ENCODE measurements at regions not wholly inside any gene's neighbourhood (a gene's known extent, or its start where the extent isn't known, plus 50 kb on each side); places are given as distances from the start of the nearest gene placed in this dataset.

GRCh38 chrX:14359727-14360126, 169.6 kb upstream of the GLRA2 start:
- H3K4me3 ChIP-seq, result no peak overlapping the region
- no peak for DNase-seq
- no peaks in the 10 kb centered on the region for H3K36me3 ChIP-seq
- intact Hi-C loops (cut with DNase I; ENCODE audit: low total_unique reads), result no loop called here
- no peaks in the 10 kb centered on the region for H3K4me1 ChIP-seq
- TF ChIP-seq CTCF (IDR thresholded peaks at IDR 0.05), result no peak
- H3K9me3 ChIP-seq, result no peaks in the 10 kb centered on the region
- H3K27ac ChIP-seq, result no peak overlapping the region
- H3K27me3 ChIP-seq, result no peaks in the 10 kb centered on the region

- no peaks in the 10 kb centered on the region for H3K4me1 ChIP-seq
- no peaks in the 10 kb centered on the region for H3K36me3 ChIP-seq
- DNase-seq, result no peak
- no peaks in the 10 kb centered on the region for H3K27me3 ChIP-seq
- no peaks in the 10 kb centered on the region for H3K9me3 ChIP-seq
- intact Hi-C loops (cut with DNase I; ENCODE audit: low total_unique reads), result no loop called here
- no peak overlapping the region for H3K4me3 ChIP-seq
- H3K27ac ChIP-seq, result no peak overlapping the region
- TF ChIP-seq CTCF (IDR thresholded peaks at IDR 0.05), result no peak
Observed at GRCh38 chrX:14359316-14359715, 170.0 kb upstream of the GLRA2 start.

- Histone ChIP-seq H3K27me3 (no peaks in the 10 kb centered on the region), H3K27ac (no peak overlapping the region), H3K4me3 (no peak overlapping the region), H3K4me1 (no peaks in the 10 kb centered on the region), H3K36me3 (no peaks in the 10 kb centered on the region), H3K9me3 (no peaks in the 10 kb centered on the region)
- no peak for DNase-seq
- TF ChIP-seq CTCF (IDR thresholded peaks at IDR 0.05), result no peak
- intact Hi-C loops (cut with DNase I; ENCODE audit: low total_unique reads), result no loop called here
Observed at GRCh38 chrX:14357314-14357713, 172.0 kb upstream of the GLRA2 start.

- Histone ChIP-seq H3K4me1 (no peaks in the 10 kb centered on the region), H3K36me3 (no peaks in the 10 kb centered on the region), H3K27me3 (no peaks in the 10 kb centered on the region), H3K27ac (no peak overlapping the region), H3K9me3 (no peaks in the 10 kb centered on the region), H3K4me3 (no peak overlapping the region)
- DNase-seq, result no peak
- intact Hi-C loops (cut with DNase I; ENCODE audit: low total_unique reads), result no loop called here
- TF ChIP-seq CTCF (IDR thresholded peaks at IDR 0.05), result no peak
Observed at GRCh38 chrX:14356401-14356800, 172.9 kb upstream of the GLRA2 start.

GRCh38 chrX:14355556-14355955, 173.8 kb upstream of the GLRA2 start:
- H3K9me3 ChIP-seq, result no peaks in the 10 kb centered on the region
- no peak for DNase-seq
- H3K4me3 ChIP-seq, result no peak overlapping the region
- no peaks in the 10 kb centered on the region for H3K27me3 ChIP-seq
- no peak for TF ChIP-seq CTCF (IDR thresholded peaks at IDR 0.05)
- intact Hi-C loops (cut with DNase I; ENCODE audit: low total_unique reads), result no loop called here
- no peaks in the 10 kb centered on the region for H3K36me3 ChIP-seq
- no peaks in the 10 kb centered on the region for H3K4me1 ChIP-seq
- no peak overlapping the region for H3K27ac ChIP-seq

GRCh38 chrX:14354521-14354920, 174.8 kb upstream of the GLRA2 start:
- intact Hi-C loops (cut with DNase I; ENCODE audit: low total_unique reads), result no loop called here
- no peaks in the 10 kb centered on the region for H3K27me3 ChIP-seq
- H3K4me1 ChIP-seq, result no peaks in the 10 kb centered on the region

More at GRCh38 chrX:14354521-14354920, 174.8 kb upstream of the GLRA2 start:
- no peak for TF ChIP-seq CTCF (IDR thresholded peaks at IDR 0.05)
- no peak for DNase-seq
- Histone ChIP-seq H3K27ac (no peak overlapping the region), H3K9me3 (no peaks in the 10 kb centered on the region), H3K36me3 (no peaks in the 10 kb centered on the region), H3K4me3 (no peak overlapping the region)

Data from tibial artery (tissue), 4 donors.